ENCODE measurements at regions not wholly inside any gene's neighbourhood (a gene's known extent, or its start where the extent isn't known, plus 50 kb on each side); places are given as distances from the start of the nearest gene placed in this dataset.

- Histone ChIP-seq H3K4me3 (no peak overlapping the region), H3K36me3 (no peaks in the 10 kb centered on the region)
- TF ChIP-seq CTCF (IDR thresholded peaks at IDR 0.05), result no peak
Observed at GRCh38 chr4:107128116-107128515, 92.0 kb upstream of the DKK2 start.

DNA sequence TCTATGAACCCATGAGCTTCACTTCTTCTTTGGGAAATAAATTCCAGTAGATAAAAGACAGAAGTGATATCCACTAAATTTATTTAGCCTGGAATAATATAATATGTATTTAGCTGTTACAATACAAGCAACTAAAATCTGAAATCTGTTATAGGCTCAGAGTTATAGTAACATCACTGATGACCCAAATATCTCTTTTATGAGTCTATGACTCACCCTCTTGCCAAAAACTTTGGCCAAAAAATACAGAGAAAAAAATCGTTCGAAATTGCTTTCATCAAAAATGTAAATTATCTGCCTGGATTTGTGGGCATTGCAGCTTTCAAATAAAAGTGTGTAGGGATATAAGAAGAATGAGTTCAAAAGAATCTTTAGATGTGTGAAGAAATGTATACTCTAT lies 89.4 kb upstream of the DKK2 start:
- no peaks in the 10 kb centered on the region for H3K4me1 ChIP-seq
- H3K9me3 ChIP-seq, result no peaks in the 10 kb centered on the region
- intact Hi-C loops (cut with DNase I), result no loop called here
- ATAC-seq (no peak), DNase-seq (no peak)
- no peak overlapping the region for H3K27ac ChIP-seq
- H3K36me3 ChIP-seq, result no peaks in the 10 kb centered on the region
- H3K4me3 ChIP-seq, result no peak overlapping the region
- no peaks in the 10 kb centered on the region for H3K27me3 ChIP-seq
- no peak for TF ChIP-seq CTCF (IDR thresholded peaks at IDR 0.05)

More at GRCh38 chr4:107128116-107128515, 92.0 kb upstream of the DKK2 start:
- ATAC-seq, result no peak
- intact Hi-C loops (cut with DNase I), result no loop called here
- Histone ChIP-seq H3K4me1 (no peaks in the 10 kb centered on the region), H3K27me3 (no peaks in the 10 kb centered on the region), H3K27ac (no peak overlapping the region), H3K9me3 (no peaks in the 10 kb centered on the region)
- no peak for DNase-seq

DNA sequence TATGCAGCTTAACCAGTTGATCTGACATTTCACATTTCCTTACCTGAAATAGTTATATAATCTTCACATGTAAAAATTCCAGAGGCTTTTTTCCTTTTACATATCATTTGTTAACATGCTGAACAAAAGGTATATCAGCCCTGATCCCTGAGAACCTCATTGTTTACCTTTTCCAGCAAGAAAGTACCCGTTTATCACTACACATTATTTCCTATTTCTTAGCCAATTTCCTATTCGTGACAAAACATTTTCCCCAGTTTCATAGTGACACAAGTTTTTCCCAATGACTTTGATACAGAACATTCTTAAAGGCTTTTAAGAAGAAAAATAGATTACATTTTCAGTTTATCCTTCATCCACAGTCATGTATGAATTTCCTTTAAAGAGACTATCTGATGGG lies 86.6 kb upstream of the DKK2 start:
- intact Hi-C loops (cut with DNase I), result no loop called here
- no peaks in the 10 kb centered on the region for H3K36me3 ChIP-seq
- no peak overlapping the region for H3K4me3 ChIP-seq
- H3K9me3 ChIP-seq, result no peaks in the 10 kb centered on the region
- H3K27ac ChIP-seq, result no peak overlapping the region
- DNase-seq (no peak), ATAC-seq (no peak)
- no peaks in the 10 kb centered on the region for H3K4me1 ChIP-seq
- TF ChIP-seq CTCF (IDR thresholded peaks at IDR 0.05), result no peak
- H3K27me3 ChIP-seq, result no peaks in the 10 kb centered on the region

DNA sequence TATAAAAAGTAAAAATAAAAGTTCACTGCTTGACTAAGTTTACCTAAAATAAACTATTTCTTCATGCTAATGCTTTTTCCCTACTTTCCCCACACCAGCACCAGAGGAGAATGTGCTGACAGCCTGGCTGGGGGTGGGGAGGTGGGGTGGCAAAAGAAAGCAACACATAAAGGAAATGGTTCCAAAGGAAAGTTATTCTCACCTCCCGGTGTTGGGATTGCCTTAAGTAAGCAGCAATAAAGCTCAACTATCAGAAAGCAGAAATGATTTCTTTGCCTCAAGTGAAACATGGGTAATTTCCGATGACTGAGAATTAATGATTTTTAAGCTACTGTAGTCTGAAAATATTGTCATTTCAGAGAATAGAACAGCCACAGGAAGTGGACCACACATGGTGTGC lies 84.5 kb upstream of the DKK2 start:
- no peak for TF ChIP-seq CTCF (IDR thresholded peaks at IDR 0.05)
- no peak overlapping the region for H3K27ac ChIP-seq
- no peak for DNase-seq
- no peaks in the 10 kb centered on the region for H3K36me3 ChIP-seq
- intact Hi-C loops (cut with DNase I), result no loop called here
- ATAC-seq, result no peak
- no peaks in the 10 kb centered on the region for H3K4me1 ChIP-seq
- no peaks in the 10 kb centered on the region for H3K27me3 ChIP-seq
- no peak overlapping the region for H3K4me3 ChIP-seq
- no peaks in the 10 kb centered on the region for H3K9me3 ChIP-seq

GRCh38 chr4:107117726-107118125 lies 81.6 kb upstream of the DKK2 start:
- H3K36me3 ChIP-seq, result no peaks in the 10 kb centered on the region
- intact Hi-C loops (cut with DNase I), result no loop called here
- no peak for DNase-seq
- no peak overlapping the region for H3K4me3 ChIP-seq
- H3K27ac ChIP-seq, result no peak overlapping the region
- ATAC-seq, result no peak
- no peaks in the 10 kb centered on the region for H3K4me1 ChIP-seq
- TF ChIP-seq CTCF (IDR thresholded peaks at IDR 0.05), result no peak
- no peaks in the 10 kb centered on the region for H3K9me3 ChIP-seq
- no peaks in the 10 kb centered on the region for H3K27me3 ChIP-seq
